Stimulated activated CD8-positive, alpha-beta memory T cell treated with anti-CD3 and anti-CD28 coated beads, Interleukin-7, amount 100 ng/mL, for 24 hours (primary cell): ENCODE measurements at regions not wholly inside any gene's neighbourhood (a gene's known extent, or its start where the extent isn't known, plus 50 kb on each side); places are given as distances from the start of the nearest gene placed in this dataset.

Source experiments
- DNase-seq: peaks from one replicate; pipeline ENCODE4 v3.0.0-alpha.2; 2020; ENCODE audit warnings: low read depth

DNA sequence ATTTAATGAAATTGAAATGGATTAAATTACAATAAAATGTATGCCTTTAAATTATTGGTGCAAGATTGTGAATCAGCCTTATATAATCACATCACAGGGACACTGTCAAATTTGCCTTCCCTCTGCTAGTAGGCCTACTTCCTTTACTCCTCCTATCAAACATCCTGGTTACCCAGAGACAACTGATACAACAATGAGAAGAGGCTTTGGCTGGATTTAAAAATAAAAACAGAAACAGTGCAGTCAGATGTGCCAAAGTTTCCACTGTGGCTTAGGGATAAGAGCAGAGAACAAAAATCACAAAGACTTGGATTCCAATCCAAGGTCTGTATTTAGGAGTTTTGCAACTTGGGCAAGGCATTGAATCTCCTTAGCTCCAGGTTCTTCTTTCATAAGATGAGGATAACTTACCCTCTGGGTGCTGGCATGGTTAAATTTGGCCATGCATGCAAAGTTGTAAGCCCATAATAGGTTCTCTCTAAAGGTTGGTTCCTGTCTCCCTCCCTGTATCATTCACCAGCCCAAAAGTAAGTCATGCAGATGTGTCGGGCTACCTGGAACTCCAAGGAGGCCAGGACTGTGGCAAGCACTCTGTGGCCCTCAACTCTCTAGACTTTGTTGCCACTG, 99.3 kb upstream of the LRATD1 start:
- DNase-seq: no peak

DNA sequence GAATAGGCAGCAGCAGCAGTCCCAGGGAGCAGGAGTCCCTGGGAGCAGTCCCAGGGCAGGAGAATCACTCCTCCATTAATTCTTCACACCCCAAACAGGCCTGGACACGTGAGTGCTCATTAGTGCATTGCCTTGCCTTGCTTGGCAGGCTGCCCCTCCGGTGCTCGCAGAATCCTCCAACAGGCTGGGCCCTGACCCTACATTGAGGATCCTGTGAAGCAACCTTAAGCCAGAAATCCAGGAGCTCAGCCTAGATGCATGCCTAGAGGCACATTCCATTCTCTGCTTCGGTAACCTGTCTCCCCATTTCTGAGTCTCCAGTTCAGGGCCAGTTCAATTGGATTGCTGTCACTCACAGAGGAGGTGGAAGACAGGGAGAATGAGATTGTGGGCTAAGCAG, 97.4 kb upstream of the LRATD1 start:
- no peak for DNase-seq

DNA sequence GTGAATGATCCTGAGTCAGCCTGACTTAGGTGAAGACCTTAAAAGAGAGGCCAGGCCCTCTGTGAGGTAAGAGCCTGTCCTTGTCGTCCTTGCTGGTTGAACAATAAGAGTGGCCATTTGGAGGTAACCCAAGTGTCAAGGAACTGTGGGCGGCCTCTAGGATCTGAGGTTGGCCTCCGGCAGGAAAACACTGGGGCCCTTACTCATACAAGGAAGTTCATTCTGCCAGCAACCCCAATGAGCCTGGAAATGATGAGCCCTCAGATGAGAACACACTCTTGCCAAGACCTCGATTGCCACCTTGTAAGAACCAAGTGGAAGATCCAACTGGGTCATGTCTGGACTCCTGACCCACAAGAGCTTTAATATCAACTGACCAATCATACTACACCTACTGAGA, 95.5 kb upstream of the LRATD1 start:
- no peak for DNase-seq

DNA sequence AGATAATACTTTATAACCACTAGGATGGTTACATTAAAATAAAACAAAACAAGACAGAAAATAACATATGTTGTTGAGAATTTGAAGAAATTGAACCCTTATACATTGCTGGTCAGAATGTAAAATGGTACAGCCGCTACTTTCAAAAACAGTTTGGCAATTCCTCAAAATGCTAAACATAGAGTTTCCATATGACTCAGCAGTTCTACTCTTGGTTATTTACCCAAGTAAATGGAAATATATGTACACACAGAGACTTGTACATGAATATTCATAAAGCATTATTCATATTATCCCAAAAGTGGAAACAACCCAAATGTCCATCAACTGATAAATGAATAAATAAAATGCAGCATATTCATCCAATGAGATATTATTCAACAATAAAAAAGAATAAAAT, 92.5 kb upstream of the LRATD1 start:
- DNase-seq: no peak

DNA sequence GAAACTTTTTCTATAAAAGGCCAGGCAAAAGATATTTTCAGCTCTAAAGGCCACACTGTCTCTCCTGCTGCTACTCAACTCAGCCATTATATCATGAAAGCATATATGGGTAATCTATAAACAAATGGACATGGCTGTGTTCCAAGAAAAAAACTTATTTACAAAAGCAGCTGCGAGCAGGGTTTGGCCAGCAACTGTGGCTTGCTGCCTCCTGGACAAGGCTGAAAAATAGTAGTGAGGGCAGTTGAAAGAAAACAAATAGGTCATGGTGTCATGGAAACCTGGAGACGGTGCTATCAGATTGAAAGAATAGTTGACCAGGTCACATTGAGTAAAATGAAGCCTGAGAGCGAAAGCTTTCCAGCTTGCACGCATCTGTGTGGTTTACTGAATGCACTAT, 89.2 kb upstream of the LRATD1 start:
- DNase-seq: no peak

DNA sequence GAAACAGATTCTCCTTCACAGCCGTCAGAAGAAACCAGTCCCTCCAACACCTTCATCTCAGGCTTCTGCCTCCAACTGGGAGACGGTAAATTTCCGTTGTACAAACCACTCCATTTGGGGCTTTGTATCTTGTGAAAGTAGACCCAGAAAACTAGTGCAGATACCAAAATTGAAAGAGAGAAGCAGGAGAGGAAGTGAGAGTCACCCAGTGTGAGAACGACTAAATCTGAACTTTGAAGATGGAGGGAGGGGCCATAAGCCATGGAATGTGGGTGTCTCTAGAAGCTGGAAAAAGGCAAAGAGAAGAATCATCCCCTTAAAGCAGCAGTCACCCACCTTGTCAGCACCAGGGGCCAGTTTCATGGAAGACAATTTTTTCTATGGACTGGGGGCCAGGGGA, 88.3 kb upstream of the LRATD1 start:
- DNase-seq: no peak

DNA sequence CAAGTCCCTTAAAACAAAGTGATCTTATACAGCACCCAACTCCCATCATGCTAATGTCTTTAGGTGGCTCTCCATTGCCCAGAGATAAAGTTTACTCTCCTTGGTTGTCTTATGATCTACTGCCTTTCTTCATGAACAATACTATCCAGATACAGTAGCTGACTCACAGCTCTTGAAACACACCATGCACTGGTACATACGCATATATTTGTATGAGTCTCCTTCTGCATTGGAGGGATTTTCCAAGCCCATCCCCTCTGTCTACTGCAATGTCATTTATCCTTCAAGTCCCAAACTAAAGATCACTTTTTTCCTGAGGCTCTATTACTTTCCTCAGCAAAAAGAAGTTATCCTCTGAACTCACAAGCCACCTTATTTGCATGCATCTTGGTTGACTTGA, 84.7 kb upstream of the LRATD1 start:
- DNase-seq: no peak

DNA sequence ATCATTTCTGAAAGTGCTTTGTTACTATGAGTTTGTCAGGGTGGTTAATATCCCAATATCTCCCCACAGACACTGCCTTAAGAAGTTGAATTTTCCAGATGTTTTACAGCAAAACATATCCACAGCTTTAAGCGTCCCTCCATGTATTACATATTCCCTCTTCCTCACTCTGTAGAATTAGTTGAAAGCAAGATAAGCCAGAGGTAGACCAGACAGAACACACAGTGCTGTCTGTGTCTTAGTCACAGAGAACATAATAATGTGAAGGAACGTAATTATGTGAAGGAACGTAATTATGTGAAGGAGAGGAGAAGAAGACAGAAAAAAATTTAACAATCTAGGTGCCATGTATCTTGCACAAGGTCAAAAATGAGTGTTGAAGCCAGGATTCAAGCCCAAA, 81.9 kb upstream of the LRATD1 start:
- no peak for DNase-seq

DNA sequence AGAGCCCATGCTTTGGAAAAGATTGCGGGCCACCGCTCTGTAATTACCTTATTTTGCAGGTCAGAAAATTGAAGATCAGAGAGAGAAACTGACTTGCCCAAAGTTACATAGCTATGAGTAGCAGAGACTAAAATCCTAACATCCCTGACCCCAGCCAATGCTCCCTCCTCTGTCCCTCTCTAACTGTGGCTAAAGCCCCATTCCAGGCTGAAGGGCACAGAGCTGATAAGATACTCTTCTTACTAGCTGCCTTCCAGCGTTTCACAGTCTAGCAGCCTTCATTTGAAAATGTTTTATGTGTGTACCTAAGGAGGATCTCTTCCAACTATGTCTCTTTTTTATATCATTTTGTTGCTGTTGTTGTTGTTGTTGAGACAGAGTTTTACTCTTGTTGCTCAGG, 81.4 kb upstream of the LRATD1 start:
- DNase-seq: no peak

DNA sequence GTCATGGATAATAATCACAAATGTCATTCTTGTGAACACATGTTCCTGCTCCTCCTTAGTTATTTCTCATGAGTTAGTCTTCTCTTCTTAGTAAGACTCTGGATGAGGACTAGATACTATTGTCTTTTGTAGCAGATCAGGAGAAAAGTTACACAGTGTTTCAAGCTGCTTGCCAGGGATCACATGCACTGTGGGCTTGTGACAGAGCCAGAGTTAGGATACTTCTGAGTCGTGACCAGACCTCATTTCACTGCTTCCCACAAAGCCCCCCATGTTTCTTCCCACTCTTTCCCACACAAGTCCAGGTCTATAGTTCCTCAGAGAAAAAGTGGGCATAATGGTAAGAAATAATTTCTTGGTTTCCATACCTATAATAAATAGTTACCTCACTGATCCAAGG, 80.2 kb upstream of the LRATD1 start:
- DNase-seq: no peak

DNA sequence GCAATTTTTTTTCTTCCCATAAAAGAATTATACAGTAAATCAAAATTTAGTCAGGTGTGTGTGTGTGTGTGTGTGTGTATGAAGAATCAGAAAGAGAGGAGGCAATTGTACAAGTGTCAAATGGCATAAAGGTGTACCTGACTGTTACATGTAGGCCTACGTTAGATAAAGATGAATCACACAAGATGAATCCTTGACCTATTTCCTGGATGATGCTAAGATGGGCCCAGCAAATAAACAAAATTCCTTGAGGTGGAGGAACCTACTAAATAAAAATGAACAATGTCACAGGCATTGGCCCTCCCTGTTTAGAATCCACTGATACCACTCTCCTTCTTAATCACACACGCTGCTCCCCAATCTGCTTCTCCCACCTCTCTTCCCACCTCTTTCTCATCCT, 79.7 kb upstream of the LRATD1 start:
- DNase-seq: no peak

DNA sequence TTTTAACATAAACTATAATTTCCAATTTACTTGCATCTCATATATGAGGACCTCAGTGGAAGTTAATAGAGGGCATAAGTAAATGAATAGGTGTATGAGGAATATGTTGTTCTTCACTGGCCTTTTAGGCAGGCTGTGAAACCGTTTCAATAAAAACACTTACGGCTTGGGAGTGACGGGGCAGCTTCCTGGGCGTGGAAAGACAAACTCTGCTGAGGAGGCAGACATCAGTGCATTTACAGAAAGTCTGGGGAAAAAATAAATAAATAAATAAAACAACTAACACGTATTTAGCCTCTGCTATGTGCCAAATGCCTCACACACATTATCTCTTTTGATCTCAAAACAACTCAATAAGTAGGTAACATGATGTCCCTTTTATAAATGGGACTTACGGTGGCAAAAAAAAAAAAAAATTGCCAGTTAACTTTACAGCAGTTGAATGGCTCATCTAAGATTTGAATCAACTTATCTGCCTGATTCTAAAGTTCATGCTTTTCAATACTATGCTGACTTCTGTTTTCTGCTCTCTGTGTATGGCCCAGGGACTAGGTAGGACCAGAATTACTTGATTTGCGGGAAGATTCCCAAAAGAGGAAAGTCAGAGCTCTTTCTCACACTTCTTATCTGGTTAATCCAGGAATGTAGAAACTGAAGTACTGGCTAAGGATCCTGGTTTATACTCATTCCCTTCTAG, 77.5 kb upstream of the LRATD1 start:
- no peak for DNase-seq

DNA sequence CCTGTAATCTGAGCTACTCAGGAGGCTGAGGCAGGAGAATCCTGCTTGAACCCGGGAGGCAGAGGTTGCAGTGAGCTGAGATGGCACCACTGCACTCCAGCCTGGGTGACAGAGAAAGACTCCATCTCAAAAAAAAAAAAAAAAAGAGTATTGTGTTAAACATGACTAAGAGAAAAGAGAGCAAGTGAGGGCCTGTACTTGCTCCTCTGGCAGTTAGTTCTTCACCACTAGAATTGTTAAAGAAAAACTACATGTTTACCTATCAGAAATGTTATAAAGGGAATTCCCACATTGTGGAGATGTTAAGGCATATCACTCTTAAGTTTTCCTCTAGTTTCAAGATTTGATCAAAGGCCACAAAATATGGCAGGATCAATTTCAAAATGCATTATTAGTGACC, 75.4 kb upstream of the LRATD1 start:
- no peak for DNase-seq

DNA sequence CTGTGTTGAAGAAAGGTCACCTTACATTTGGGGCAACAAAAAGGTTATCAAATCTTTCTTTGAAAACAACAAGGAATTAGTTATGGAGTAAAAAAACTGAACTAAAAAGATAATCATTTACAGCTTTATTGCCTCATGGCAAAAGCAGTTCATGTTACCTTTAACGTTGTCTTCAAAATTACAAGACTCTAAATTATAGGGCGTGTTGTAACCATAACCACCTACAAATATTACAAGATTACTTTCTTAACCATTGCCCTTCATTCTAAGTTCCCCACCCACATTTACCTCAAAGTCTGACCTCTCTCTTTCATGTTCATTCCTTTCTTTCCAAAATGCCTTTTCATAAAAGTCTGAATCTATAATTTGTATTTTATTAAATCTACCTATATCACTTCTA, 74.6 kb upstream of the LRATD1 start:
- DNase-seq: no peak

DNA sequence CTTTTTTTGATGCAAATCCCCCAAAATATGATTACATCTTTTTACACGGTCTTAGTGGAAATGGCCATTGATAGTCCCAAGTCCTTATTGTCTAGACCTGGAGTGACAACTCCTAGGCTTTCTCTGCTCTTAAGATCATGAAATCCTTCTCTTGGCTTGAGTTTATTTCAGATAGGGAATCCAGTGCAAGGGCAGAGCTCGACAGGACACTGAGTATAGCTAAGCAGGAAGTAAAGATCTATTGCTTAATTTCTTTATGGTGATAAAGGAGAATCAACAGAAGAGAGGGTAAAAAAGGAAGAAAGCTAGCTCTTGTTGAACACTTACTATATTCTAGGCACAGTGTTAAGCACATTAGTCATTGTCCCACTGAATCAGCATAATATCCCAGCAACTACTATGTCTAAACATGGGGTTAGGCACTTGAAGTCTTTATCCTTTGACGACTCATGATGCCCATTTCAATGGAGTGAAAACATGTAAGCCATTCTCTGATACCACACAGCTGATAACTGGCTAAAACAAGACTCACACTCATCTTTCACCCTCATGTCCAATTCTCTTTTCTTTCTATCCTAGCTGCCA, 74.1 kb upstream of the LRATD1 start:
- DNase-seq: no peak

DNA sequence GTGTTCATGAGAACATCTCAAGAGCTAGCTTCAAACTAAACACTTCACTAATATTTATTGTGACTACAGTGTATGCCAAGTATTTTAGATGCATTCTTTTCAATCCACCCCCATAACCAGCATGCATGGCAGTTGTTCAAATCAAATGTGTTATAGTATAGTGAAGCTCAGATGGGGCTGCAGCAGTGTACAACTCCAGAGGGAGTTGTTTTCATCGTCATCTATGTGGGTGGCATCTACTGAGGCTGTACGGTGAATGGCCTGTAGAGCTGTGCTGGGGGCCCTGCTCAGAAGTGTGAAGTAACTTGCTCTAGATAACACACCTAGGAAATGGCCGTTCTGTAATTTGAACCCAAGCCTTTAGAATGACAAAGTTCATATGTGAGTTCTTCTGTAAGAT, 71.8 kb upstream of the LRATD1 start:
- no peak for DNase-seq

DNA sequence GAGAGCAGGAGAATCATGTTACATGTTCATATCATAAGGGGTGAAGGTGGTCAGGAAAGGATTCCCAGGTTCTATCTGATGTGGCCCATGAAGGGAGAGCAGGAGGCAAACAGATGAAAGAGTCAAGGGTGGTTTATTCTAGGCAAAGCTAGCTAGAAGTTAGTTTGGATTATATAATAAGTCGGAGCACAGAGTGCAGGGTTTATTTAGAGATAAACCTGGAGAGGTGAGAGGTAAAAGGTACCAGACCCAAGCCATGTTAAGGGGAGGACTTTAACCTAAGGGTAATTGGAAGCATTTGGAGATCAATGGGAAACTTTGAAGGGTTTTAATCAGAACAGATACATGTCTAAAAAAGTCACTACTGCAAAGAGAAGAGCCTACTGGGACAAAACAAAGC, 69.2 kb upstream of the LRATD1 start:
- DNase-seq: no peak

DNA sequence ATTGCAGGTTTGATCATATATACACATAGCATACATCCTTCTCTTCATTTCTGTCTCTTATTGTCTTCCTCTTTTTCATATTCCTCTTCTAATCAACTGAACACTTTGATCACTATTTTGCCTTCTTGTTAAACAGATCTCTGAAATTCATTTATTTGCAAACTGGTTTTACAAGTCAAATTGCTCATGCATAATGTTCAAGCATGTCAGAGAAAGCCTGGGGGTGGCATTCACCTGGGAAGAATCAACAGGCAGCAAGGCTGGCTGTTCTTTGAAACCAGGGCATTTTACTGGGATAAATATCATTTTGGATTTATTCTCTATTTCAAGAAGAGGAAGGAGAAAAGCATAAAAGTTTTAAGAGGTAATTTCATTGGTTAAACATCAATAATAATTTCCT, 66.9 kb upstream of the LRATD1 start:
- DNase-seq: no peak

DNA sequence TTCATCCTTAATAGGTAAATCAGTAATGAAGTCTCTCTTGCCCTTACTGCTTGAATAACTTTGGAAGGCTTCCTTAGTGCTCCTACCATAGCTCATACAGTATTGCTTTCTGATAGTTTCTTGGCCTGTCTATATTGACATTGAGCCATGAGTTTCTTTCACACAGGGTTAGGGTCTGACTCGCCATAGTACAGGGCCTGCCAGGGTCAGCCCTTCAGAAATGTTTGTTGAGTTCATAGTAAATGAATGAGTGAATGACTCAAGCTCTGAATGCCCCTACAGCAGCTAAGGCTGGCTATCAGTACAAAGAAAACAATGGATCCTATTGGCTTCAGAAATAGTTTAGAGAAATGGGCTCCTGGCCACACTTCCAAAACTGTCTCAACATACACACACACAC, 65.0 kb upstream of the LRATD1 start:
- no peak for DNase-seq

DNA sequence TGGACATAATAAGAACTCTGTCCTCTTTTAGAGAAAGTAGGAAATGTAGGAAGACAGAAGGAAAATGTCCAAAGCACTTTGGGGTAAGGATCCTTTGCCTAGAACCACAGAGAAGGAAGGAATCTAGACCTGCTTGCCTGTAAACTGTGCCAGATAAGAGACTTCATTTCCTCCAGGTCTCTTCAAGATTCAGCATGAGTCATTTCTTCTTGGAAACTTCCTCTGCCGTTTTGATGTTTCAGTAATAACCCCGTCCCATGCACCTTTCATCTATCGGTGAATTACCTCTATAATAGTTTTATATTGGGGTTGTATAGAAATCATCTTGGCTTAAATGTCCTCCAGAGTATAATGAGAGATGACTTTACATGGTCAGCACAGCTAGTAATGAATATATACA, 63.2 kb upstream of the LRATD1 start:
- no peak for DNase-seq

DNA sequence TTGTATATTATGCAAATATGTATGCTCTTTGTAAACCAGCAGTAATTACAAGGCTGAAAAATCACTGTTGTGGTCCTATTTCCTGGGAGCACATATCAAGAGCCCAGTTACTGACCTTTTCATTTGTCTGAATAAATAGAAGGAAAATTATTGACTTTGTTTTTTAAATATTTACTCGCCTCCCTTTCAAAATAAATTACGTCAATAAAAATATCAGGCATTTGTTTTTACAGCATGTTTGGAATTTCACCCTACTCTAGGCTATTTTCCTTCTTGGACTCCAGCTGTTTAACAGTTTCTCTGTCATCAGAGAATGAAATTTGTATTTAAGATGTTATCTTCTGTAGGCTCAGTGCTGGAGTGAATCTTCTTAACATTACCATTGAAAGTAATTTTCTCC, 59.9 kb upstream of the LRATD1 start:
- no peak for DNase-seq

DNA sequence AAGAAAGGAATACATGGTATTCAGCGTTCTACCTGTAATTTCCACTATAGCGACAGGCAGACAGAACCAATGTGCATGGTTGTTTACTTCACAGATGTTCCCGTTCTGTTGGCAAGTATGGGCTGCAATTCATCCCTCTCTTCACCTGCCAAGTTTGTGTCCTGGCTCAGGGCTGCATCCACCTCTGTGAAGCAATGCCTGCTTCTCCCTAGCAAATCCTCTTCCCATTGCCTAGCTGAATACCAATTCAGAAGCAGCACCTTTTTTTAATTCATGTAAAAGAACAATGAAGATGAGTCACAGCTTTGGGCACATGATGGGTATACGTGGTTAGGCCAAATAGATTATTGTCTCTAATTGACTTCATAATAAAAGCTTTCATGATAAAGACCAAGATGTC, 54.7 kb upstream of the LRATD1 start:
- no peak for DNase-seq
